HepG2 (cell line): ENCODE measurements at regions not wholly inside any gene's neighbourhood (a gene's known extent, or its start where the extent isn't known, plus 50 kb on each side); places are given as distances from the start of the nearest gene placed in this dataset.

ENCODE experiments used
- AHR ChIP-seq: IDR thresholded peaks from 2 replicates; pipeline ENCODE4 v1.6.1; 2018; ENCODE audit warnings: missing genetic modification reagents, missing compliant biosample characterization
- CBFB ChIP-seq: sonication (generic); formaldehyde crosslinking; IDR thresholded peaks from 2 replicates; pipeline ENCODE4 v1.4.0; 2020; ENCODE audit warnings: missing genetic modification reagents
- EED ChIP-seq: sonication (generic); formaldehyde crosslinking; IDR thresholded peaks from 2 replicates; pipeline ENCODE4 v1.5.0; 2020; ENCODE audit warnings: mild to moderate bottlenecking, missing genetic modification reagents
- KAT2B ChIP-seq: fragments of 150-350 bp; IDR thresholded peaks from 2 replicates; pipeline ENCODE4 v1.6.1; 2014; ENCODE audit warnings: low read depth, low read length, borderline replicate concordance
- MAFK ChIP-seq, 2 experiments: IDR thresholded peaks in 1 of 2; conservative IDR thresholded peaks in 1 of 2; 2 replicates each; pipeline ENCODE4 v1.6.1; 2011; ENCODE audit warnings: improper control_type of control experiment in 2 of 2, low read length in 2 of 2
- NCOA2 ChIP-seq: sonication (generic); formaldehyde crosslinking; IDR thresholded peaks from 2 replicates; pipeline ENCODE4 v1.8.0; 2022; ENCODE audit warnings: inconsistent platforms
- ZNF350 ChIP-seq: sonication (generic); formaldehyde crosslinking; IDR thresholded peaks from 2 replicates; pipeline ENCODE4 v1.4.0; 2020; ENCODE audit warnings: mild to moderate bottlenecking, low read depth, missing genetic modification reagents, borderline replicate concordance
- ZNF563 ChIP-seq: sonication (generic); formaldehyde crosslinking; IDR thresholded peaks from 2 replicates; pipeline ENCODE4 v1.8.0; 2022; ENCODE audit warnings: mild to moderate bottlenecking, moderate library complexity, missing genetic modification reagents
- ZNF75D ChIP-seq: sonication (generic); formaldehyde crosslinking; IDR thresholded peaks from 2 replicates; pipeline ENCODE4 v1.8.1; 2023; ENCODE audit warnings: missing genetic modification reagents, mild to moderate bottlenecking, borderline replicate concordance
- TF ChIP-seq, protein P1 (sequence below), 2 experiments: IDR thresholded peaks; 2 replicates each; pipeline ENCODE4 v1.6.1; 2011 to 2012; ENCODE audit warnings: low read length in 2 of 2, borderline replicate concordance in 1 of 2, low read depth in 1 of 2, mild to moderate bottlenecking in 1 of 2, moderate library complexity in 1 of 2
- TF ChIP-seq, protein P2 (sequence below): IDR thresholded peaks from 2 replicates; pipeline ENCODE4 v1.6.1; 2016; ENCODE audit warnings: low read depth, borderline replicate concordance
- TF ChIP-seq, protein P3 (sequence below), 2 experiments: sonication (generic) in 1 of 2; formaldehyde crosslinking in 1 of 2; IDR thresholded peaks; 2 replicates each; pipeline versions ENCODE4 v1.6.1 to v1.9.0; 2014 to 2022; ENCODE audit warnings: antibody characterized with exemption in 1 of 2, borderline replicate concordance in 1 of 2, inconsistent platforms in 1 of 2, low read depth in 1 of 2, missing genetic modification reagents in 1 of 2
- TF ChIP-seq, protein P4 (sequence below): sonication (generic); formaldehyde crosslinking; IDR thresholded peaks from 2 replicates; pipeline ENCODE4 v1.4.0; 2020; ENCODE audit warnings: mild to moderate bottlenecking, missing genetic modification reagents

DNA sequence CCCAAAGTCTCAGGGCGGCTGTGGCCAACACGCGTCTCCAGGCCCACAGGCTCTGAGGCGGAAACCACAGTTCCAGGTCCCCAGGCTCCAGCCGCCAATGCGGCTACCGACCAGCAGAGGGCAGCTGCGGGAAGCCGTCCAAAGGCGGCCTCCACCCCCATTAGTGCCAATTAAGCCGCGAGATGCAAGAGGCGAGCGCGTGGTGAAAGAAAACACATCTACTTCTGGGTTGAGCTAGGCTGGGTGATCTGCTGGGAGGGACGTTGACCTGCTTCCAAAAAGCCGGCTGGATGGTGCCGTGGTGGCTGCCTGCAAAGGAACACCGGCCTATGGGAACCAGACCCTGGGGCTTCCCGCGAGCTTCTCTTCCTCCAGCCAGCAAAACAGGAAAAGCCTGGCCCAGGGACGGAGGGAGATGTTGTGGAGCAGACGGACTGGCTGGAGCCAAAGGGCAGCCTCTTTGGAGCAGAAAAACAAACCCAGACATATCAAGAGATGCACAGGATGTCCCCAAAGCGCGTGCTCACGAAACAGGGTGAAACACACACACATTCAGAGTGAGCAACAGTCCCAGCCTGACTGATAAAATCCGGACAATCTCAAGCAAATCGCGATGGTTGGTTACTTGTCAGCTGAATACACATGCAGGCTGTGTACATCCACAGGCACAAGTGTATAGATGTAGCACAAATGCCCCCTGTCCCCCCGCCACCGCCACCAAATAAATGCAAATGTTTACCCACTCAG lies 187.1 kb upstream of the BRINP1 start (continued):
- TF ChIP-seq AHR (CRISPR knock-in tag) (no peak), ZNF563 (CRISPR knock-in tag) (no peak), MAFK (conservative IDR thresholded peaks at IDR 0.05 in 1 of 2, IDR thresholded peaks at IDR 0.05 in 1 of 2; ENCODE audit: low read length in 2 of 2) (no peak), NCOA2 (CRISPR knock-in tag) (no peak), CBFB (CRISPR knock-in tag) (no peak), ZNF75D (no peak), EED (CRISPR knock-in tag) (no peak), KAT2B (no peak), ZNF350 (no peak)
- TF ChIP-seq, protein P1, sequence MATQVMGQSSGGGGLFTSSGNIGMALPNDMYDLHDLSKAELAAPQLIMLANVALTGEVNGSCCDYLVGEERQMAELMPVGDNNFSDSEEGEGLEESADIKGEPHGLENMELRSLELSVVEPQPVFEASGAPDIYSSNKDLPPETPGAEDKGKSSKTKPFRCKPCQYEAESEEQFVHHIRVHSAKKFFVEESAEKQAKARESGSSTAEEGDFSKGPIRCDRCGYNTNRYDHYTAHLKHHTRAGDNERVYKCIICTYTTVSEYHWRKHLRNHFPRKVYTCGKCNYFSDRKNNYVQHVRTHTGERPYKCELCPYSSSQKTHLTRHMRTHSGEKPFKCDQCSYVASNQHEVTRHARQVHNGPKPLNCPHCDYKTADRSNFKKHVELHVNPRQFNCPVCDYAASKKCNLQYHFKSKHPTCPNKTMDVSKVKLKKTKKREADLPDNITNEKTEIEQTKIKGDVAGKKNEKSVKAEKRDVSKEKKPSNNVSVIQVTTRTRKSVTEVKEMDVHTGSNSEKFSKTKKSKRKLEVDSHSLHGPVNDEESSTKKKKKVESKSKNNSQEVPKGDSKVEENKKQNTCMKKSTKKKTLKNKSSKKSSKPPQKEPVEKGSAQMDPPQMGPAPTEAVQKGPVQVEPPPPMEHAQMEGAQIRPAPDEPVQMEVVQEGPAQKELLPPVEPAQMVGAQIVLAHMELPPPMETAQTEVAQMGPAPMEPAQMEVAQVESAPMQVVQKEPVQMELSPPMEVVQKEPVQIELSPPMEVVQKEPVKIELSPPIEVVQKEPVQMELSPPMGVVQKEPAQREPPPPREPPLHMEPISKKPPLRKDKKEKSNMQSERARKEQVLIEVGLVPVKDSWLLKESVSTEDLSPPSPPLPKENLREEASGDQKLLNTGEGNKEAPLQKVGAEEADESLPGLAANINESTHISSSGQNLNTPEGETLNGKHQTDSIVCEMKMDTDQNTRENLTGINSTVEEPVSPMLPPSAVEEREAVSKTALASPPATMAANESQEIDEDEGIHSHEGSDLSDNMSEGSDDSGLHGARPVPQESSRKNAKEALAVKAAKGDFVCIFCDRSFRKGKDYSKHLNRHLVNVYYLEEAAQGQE (IDR thresholded peaks at IDR 0.05; ENCODE audit: borderline replicate concordance in 1 of 2, low read depth in 1 of 2, low read length in 2 of 2): no peak
- TF ChIP-seq, protein P2, sequence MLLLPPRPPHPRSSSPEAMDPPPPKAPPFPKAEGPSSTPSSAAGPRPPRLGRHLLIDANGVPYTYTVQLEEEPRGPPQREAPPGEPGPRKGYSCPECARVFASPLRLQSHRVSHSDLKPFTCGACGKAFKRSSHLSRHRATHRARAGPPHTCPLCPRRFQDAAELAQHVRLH (CRISPR knock-in tag): no peak
- TF ChIP-seq, protein P3, sequence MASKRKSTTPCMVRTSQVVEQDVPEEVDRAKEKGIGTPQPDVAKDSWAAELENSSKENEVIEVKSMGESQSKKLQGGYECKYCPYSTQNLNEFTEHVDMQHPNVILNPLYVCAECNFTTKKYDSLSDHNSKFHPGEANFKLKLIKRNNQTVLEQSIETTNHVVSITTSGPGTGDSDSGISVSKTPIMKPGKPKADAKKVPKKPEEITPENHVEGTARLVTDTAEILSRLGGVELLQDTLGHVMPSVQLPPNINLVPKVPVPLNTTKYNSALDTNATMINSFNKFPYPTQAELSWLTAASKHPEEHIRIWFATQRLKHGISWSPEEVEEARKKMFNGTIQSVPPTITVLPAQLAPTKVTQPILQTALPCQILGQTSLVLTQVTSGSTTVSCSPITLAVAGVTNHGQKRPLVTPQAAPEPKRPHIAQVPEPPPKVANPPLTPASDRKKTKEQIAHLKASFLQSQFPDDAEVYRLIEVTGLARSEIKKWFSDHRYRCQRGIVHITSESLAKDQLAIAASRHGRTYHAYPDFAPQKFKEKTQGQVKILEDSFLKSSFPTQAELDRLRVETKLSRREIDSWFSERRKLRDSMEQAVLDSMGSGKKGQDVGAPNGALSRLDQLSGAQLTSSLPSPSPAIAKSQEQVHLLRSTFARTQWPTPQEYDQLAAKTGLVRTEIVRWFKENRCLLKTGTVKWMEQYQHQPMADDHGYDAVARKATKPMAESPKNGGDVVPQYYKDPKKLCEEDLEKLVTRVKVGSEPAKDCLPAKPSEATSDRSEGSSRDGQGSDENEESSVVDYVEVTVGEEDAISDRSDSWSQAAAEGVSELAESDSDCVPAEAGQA (IDR thresholded peaks at IDR 0.05; ENCODE audit: low read depth): no peak
- TF ChIP-seq, protein P3 (CRISPR knock-in tag; IDR thresholded peaks at IDR 0.05; ENCODE audit: borderline replicate concordance): no peak
- TF ChIP-seq, protein P4, sequence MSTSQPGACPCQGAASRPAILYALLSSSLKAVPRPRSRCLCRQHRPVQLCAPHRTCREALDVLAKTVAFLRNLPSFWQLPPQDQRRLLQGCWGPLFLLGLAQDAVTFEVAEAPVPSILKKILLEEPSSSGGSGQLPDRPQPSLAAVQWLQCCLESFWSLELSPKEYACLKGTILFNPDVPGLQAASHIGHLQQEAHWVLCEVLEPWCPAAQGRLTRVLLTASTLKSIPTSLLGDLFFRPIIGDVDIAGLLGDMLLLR (CRISPR knock-in tag): no peak
